K562 (cell line): ENCODE measurements at regions not wholly inside any gene's neighbourhood (a gene's known extent, or its start where the extent isn't known, plus 50 kb on each side); places are given as distances from the start of the nearest gene placed in this dataset.

ENCODE experiments used
- ATAC-seq: fragments of 200-7000 bp; cut with Tn5 transposase; 3 replicates; pipeline ENCODE4 v1.9.1; 2020; ENCODE audit warnings: moderate library complexity
- BruUV-seq: library from RNA; stranded (reverse); fragments of 400-500 nt; replicated peaks from 2 replicates; lab custom pipeline; 2021; lab: Mats Ljungman, UMichigan
- CTCF ChIA-PET: fragments of 300-600 bp; formaldehyde crosslinking; extraction: SDS; loops from one replicate; lab custom pipeline; 2021; ENCODE audit warnings: low intra/inter-chr PET ratio; lab: Yijun Ruan, JAX
- POLR2A ChIA-PET: fragments of 300-600, 350-650 bp; sonication (Branson Sonifier 250); formaldehyde crosslinking; extraction: SDS; loops from one replicate; lab custom pipeline; 2021; ENCODE audit warnings: antibody characterized with exemption, inconsistent platforms; lab: Yijun Ruan, JAX
- DNase-seq, 4 experiments: peaks; one replicate each; pipeline versions ENCODE4 v3.0.0 to v3.0.0-alpha.2; 2011 to 2018; ENCODE audit warnings: low spot score in 3 of 4, mixed read lengths in 3 of 4; ENCODE audit errors: extremely low read depth in 1 of 4
- FAIRE-seq: peaks from 2 replicates; lab custom pipeline; 2011; peaks lifted over from hg19 to GRCh38; lab: Jason Lieb, UNC
- H2AFZ ChIP-seq: 2 replicates; pipeline ENCODE4 v1.6.0; 2011; ENCODE audit warnings: low read depth, low read length, control low read depth, inconsistent platforms
- H3K27ac ChIP-seq: fragments of 200-600 bp; 3 replicates; pipeline ENCODE4 v1.8.0; 2011; ENCODE audit warnings: low read depth, mild to moderate bottlenecking, control low read depth, inconsistent platforms, low read length, moderate library complexity, mixed read lengths; ENCODE audit errors: extremely low read depth
- H3K27me3 ChIP-seq, 2 experiments: fragments of 300-600 bp in 1 of 2; 2 replicates in 1 of 2; 3 replicates in 1 of 2; pipeline versions ENCODE4 v1.6.0 to v1.8.0; 2011; ENCODE audit warnings: inconsistent platforms in 2 of 2, low read length in 2 of 2, mild to moderate bottlenecking in 1 of 2, mixed read lengths in 1 of 2, moderate library complexity in 1 of 2; ENCODE audit not compliant: control insufficient read depth in 2 of 2, insufficient read depth in 2 of 2
- H3K36me3 ChIP-seq: fragments of 300-600 bp; 3 replicates; pipeline ENCODE4 v1.8.0; 2011; ENCODE audit warnings: mild to moderate bottlenecking, low read length, inconsistent platforms; ENCODE audit not compliant: control insufficient read depth, insufficient read depth
- H3K4me1 ChIP-seq, 2 experiments: fragments of 200-600 bp in 1 of 2; replicated peaks in 1 of 2; 2 replicates in 1 of 2; 3 replicates in 1 of 2; pipeline versions ENCODE4 v1.5.1 to v1.8.0; 2011; ENCODE audit warnings: inconsistent platforms in 2 of 2, low read length in 2 of 2, mild to moderate bottlenecking in 1 of 2, mixed read lengths in 1 of 2, moderate library complexity in 1 of 2; ENCODE audit not compliant: control insufficient read depth in 2 of 2, insufficient read depth in 2 of 2
- H3K4me2 ChIP-seq: 2 replicates; pipeline ENCODE4 v1.6.1; 2011; ENCODE audit warnings: low read length, control low read depth, inconsistent platforms, mixed read lengths; ENCODE audit not compliant: insufficient read depth
- H3K4me3 ChIP-seq: fragments of 200-600 bp; sonication (generic), shearing (Covaris generic); 2 replicates; pipeline ENCODE4 v1.5.1; 2016; ENCODE audit warnings: control low read depth, inconsistent platforms
- H3K79me2 ChIP-seq: fragments of 200-600 bp; 3 replicates; pipeline ENCODE4 v1.8.0; 2011; ENCODE audit warnings: low read length, inconsistent platforms; ENCODE audit not compliant: control insufficient read depth, insufficient read depth
- H3K9ac ChIP-seq, 2 experiments: 2 replicates each; pipeline versions ENCODE4 v1.6.0 to v1.6.1; 2011; ENCODE audit warnings: low read depth in 2 of 2, low read length in 2 of 2, control low read depth in 1 of 2, inconsistent platforms in 1 of 2, mild to moderate bottlenecking in 1 of 2, mixed read lengths in 1 of 2; ENCODE audit not compliant: insufficient read depth in 1 of 2
- H3K9me1 ChIP-seq: one replicate; pipeline ENCODE4 v1.6.0; 2011; ENCODE audit warnings: inconsistent platforms, mild to moderate bottlenecking, low read length, moderate library complexity; ENCODE audit not compliant: control insufficient read depth, insufficient read depth
- H3K9me3 ChIP-seq: replicated peaks from 2 replicates; pipeline ENCODE4 v1.5.1; 2011; ENCODE audit warnings: low read depth, low read length, inconsistent platforms; ENCODE audit not compliant: control insufficient read depth, insufficient read depth
- H4K20me1 ChIP-seq: replicated peaks from 2 replicates; pipeline ENCODE4 v1.6.1; 2011; ENCODE audit warnings: low read length, inconsistent platforms, mixed read lengths; ENCODE audit not compliant: control insufficient read depth, insufficient read depth
- COPS2 ChIP-seq: fragments of 450-650 bp; conservative IDR thresholded peaks from 2 replicates; pipeline ENCODE4 v1.6.1; 2016; ENCODE audit warnings: mild to moderate bottlenecking, moderate library complexity
- GTF2E2 ChIP-seq: fragments of 200-800 bp; sonication (Bioruptor generic); IDR thresholded peaks from 2 replicates; pipeline ENCODE4 v1.6.1; 2016; ENCODE audit warnings: missing genetic modification characterization, missing compliant biosample characterization
- LEF1 ChIP-seq: fragments of 450-650 bp; IDR thresholded peaks from 2 replicates; pipeline ENCODE4 v1.6.1; 2016; ENCODE audit warnings: mild to moderate bottlenecking
- MED1 ChIP-seq: sonication (generic); formaldehyde crosslinking; IDR thresholded peaks from 2 replicates; pipeline ENCODE4 v1.8.1; 2023; ENCODE audit warnings: missing genetic modification reagents, borderline replicate concordance
- NR2C2 ChIP-seq, 2 experiments: fragments of 200-800 bp in 1 of 2; sonication (Bioruptor generic) in 1 of 2; sonication (generic) in 1 of 2; formaldehyde crosslinking in 1 of 2; IDR thresholded peaks; 2 replicates each; pipeline versions ENCODE4 v1.6.1 to v1.8.0; 2016 to 2022; ENCODE audit warnings: mild to moderate bottlenecking in 1 of 2, missing compliant biosample characterization in 1 of 2, missing genetic modification characterization in 1 of 2, missing genetic modification reagents in 1 of 2
- PRMT5 ChIP-seq: sonication (generic); formaldehyde crosslinking; IDR thresholded peaks from 2 replicates; pipeline ENCODE4 v1.5.0; 2020; ENCODE audit warnings: missing genetic modification reagents
- RAD51 ChIP-seq: fragments of 450-650 bp; IDR thresholded peaks from 2 replicates; pipeline ENCODE4 v1.7.1; 2016; ENCODE audit warnings: low read depth, mild to moderate bottlenecking, borderline replicate concordance
- TARDBP ChIP-seq: fragments of 450-650 bp; IDR thresholded peaks from 2 replicates; pipeline ENCODE4 v1.6.1; 2016
- TFAM ChIP-seq: fragments of 250-450 bp; sonication (Bioruptor Pico); conservative IDR thresholded peaks from 2 replicates; pipeline ENCODE4 v1.5.0; 2021; ENCODE audit warnings: mild to moderate bottlenecking, moderate library complexity
- ZNF668 ChIP-seq: fragments of 250-450 bp; sonication (Bioruptor Pico); IDR thresholded peaks from 2 replicates; pipeline ENCODE4 v1.8.0; 2022; ENCODE audit warnings: mild to moderate bottlenecking, inconsistent platforms
- ZNF695 ChIP-seq: fragments of 450-650 bp; formaldehyde crosslinking; IDR thresholded peaks from 2 replicates; pipeline ENCODE4 v1.4.0; 2020; ENCODE audit warnings: mild to moderate bottlenecking, moderate library complexity
- WGBS: fragments of 100-300 bp; shearing (Covaris generic); methylation state at CpG from one replicate; pipeline ENCODE4 v1.1.6; 2016; ENCODE audit warnings: low coverage, mixed read lengths; ENCODE audit not compliant: insufficient coverage; ENCODE audit errors: missing lambda C conversion rate; 5-methylcytosine and 5-hydroxymethylcytosine counted together
- in situ Hi-C: fragments of 300-500 bp; cut with MboI; formaldehyde crosslinking; loops from 4 replicates; pipeline ENCODE4 v1.15.0; 2018; ENCODE audit warnings: inconsistent platforms, mixed read lengths
- intact Hi-C: fragments of 100-400 bp; cut with micrococcal nuclease; formaldehyde crosslinking; loops from 2 replicates; pipeline ENCODE4 v1.14.2; 2022
- TF ChIP-seq, protein P1 (sequence below): fragments of 450-650 bp; IDR thresholded peaks from 2 replicates; pipeline ENCODE4 v1.6.1; 2017; ENCODE audit warnings: antibody characterized with exemption
- TF ChIP-seq, protein P2 (sequence below): fragments of 450-650 bp; IDR thresholded peaks from 2 replicates; pipeline ENCODE4 v1.6.1; 2016; ENCODE audit warnings: borderline replicate concordance
- TF ChIP-seq, protein P3 (sequence below): fragments of 450-650 bp; formaldehyde crosslinking; IDR thresholded peaks from 2 replicates; pipeline ENCODE4 v1.4.0; 2022; ENCODE audit warnings: missing genetic modification characterization
- TF ChIP-seq, protein P4 (sequence below): fragments of 250-450 bp; sonication (Bioruptor Pico); IDR thresholded peaks from 2 replicates; pipeline ENCODE4 v1.4.0; 2020; ENCODE audit warnings: mild to moderate bottlenecking

DNA sequence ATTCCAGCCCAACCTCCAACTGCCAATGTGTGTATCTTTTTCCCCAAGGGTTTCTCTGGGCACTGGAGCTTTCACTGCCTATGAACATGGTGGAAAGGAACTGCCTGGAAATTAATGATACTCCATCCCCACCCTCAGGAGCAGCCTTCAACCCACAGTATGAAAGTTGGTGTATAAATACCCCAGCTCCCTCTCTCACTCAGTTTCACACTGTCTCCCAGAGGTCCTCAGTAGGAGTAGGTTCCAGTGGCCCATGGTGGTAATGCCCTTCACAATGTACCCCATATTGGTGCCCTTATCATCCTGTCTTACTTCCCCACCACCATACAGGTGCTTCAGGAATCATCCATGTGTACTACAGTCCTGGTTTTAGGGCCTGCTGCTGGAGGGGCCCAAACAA lies 462.6 kb downstream of the MIAT start (continued):
- no peak for TF ChIP-seq ZNF695
- TF ChIP-seq, all 486 proteins: peak for 0

DNA sequence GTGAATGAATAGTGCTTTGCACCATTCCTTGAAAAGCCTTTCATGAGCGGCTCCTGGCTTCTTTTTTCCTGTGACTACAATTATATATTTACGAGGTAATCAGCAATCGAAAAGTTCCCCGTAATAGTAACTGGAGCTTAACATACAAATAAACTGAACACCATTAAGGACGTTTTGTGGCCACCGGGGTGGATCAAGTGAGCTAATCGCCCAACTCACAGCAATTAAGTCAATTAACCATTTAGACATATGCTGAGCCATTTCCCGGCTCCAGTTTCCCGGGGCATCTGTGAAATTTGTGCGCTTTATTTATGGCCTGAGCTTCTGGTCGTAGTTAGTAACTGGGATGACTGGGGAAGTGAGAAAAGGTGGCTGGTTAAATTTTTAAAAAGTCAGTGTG lies 465.2 kb downstream of the MIAT start:
- Histone ChIP-seq H3K79me2 (no peaks in the 10 kb centered on the region), H3K27me3 (0 out of 5 replicates have a peak, but pooled peaks cover 0 to 2% of the 10 kb centered on the region in 2 experiments), H3K9me3 (no peaks in the 10 kb centered on the region), H4K20me1 (no peaks in the 10 kb centered on the region; the same call in 1 of the 2 replicates), H3K4me3 (no peak overlapping the region), H3K27ac (no peak overlapping the region), H2AFZ (no peak overlapping the region), H3K4me1 (no peaks in the 10 kb centered on the region; a peak in 1 of 5 replicates), H3K4me2 (no peak overlapping the region), H3K9ac (no peak overlapping the region), H3K36me3 (no peaks in the 10 kb centered on the region), H3K9me1 (no peaks in the 10 kb centered on the region)
- ChIA-PET CTCF (no interaction called here), POLR2A (interaction anchor here (0.7 kb wide), 2 partner anchors 351 to 645 kb away, joined by 3 read pairs; no protein-coding TSS in a partner anchor)
- 1% methylated on average over 11 of the region's 11 CpGs for WGBS
- ATAC-seq (no peak), FAIRE-seq (no peak), DNase-seq (no peak)
- in situ Hi-C loops, result no loop called here
- intact Hi-C loops, result no loop called here
- BruUV-seq, result no TSS peak
- TF ChIP-seq COPS2, result no peak
- TF ChIP-seq MED1 (CRISPR knock-in tag), result no peak
- TF ChIP-seq RAD51, result no peak
- TF ChIP-seq, protein P1, sequence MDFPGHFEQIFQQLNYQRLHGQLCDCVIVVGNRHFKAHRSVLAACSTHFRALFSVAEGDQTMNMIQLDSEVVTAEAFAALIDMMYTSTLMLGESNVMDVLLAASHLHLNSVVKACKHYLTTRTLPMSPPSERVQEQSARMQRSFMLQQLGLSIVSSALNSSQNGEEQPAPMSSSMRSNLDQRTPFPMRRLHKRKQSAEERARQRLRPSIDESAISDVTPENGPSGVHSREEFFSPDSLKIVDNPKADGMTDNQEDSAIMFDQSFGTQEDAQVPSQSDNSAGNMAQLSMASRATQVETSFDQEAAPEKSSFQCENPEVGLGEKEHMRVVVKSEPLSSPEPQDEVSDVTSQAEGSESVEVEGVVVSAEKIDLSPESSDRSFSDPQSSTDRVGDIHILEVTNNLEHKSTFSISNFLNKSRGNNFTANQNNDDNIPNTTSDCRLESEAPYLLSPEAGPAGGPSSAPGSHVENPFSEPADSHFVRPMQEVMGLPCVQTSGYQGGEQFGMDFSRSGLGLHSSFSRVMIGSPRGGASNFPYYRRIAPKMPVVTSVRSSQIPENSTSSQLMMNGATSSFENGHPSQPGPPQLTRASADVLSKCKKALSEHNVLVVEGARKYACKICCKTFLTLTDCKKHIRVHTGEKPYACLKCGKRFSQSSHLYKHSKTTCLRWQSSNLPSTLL, result no peak
- no peak for TF ChIP-seq LEF1
- no peak for TF ChIP-seq NR2C2 (CRISPR knock-in tag; IDR thresholded peaks at IDR 0.05)
- no peak for TF ChIP-seq NR2C2 (tag; IDR thresholded peaks at IDR 0.05)
- TF ChIP-seq TFAM (CRISPR knock-in tag), result no peak
- no peak for TF ChIP-seq GTF2E2 (tag)
- TF ChIP-seq, protein P2, sequence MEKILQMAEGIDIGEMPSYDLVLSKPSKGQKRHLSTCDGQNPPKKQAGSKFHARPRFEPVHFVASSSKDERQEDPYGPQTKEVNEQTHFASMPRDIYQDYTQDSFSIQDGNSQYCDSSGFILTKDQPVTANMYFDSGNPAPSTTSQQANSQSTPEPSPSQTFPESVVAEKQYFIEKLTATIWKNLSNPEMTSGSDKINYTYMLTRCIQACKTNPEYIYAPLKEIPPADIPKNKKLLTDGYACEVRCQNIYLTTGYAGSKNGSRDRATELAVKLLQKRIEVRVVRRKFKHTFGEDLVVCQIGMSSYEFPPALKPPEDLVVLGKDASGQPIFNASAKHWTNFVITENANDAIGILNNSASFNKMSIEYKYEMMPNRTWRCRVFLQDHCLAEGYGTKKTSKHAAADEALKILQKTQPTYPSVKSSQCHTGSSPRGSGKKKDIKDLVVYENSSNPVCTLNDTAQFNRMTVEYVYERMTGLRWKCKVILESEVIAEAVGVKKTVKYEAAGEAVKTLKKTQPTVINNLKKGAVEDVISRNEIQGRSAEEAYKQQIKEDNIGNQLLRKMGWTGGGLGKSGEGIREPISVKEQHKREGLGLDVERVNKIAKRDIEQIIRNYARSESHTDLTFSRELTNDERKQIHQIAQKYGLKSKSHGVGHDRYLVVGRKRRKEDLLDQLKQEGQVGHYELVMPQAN, result no peak
- no peak for TF ChIP-seq ZNF668 (CRISPR knock-in tag)
- no peak for TF ChIP-seq PRMT5 (CRISPR knock-in tag)
- no peak for TF ChIP-seq TARDBP
- TF ChIP-seq, protein P3, sequence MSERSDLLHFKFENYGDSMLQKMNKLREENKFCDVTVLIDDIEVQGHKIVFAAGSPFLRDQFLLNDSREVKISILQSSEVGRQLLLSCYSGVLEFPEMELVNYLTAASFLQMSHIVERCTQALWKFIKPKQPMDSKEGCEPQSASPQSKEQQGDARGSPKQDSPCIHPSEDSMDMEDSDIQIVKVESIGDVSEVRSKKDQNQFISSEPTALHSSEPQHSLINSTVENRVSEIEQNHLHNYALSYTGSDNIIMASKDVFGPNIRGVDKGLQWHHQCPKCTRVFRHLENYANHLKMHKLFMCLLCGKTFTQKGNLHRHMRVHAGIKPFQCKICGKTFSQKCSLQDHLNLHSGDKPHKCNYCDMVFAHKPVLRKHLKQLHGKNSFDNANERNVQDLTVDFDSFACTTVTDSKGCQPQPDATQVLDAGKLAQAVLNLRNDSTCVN, result no peak
- TF ChIP-seq, protein P4, sequence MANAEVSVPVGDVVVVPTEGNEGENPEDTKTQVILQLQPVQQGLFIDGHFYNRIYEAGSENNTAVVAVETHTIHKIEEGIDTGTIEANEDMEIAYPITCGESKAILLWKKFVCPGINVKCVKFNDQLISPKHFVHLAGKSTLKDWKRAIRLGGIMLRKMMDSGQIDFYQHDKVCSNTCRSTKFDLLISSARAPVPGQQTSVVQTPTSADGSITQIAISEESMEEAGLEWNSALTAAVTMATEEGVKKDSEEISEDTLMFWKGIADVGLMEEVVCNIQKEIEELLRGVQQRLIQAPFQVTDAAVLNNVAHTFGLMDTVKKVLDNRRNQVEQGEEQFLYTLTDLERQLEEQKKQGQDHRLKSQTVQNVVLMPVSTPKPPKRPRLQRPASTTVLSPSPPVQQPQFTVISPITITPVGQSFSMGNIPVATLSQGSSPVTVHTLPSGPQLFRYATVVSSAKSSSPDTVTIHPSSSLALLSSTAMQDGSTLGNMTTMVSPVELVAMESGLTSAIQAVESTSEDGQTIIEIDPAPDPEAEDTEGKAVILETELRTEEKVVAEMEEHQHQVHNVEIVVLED, result no peak
